ENCODE measurements at regions not wholly inside any gene's neighbourhood (a gene's known extent, or its start where the extent isn't known, plus 50 kb on each side); places are given as distances from the start of the nearest gene placed in this dataset.

- H3K4me3 ChIP-seq (ENCODE audit: low read depth in 1 of 3, low read length in 3 of 3) = no peak overlapping the region
- H3K36me3 ChIP-seq (ENCODE audit: control insufficient read depth in 3 of 3, insufficient read depth in 2 of 3, low read depth in 1 of 3, low read length in 3 of 3) = no peaks in the 10 kb centered on the region
- no peak overlapping the region for H3K27ac ChIP-seq (ENCODE audit: low read depth in 1 of 3, low read length in 2 of 3)
- FAIRE-seq (no peak), DNase-seq (no peak)
- WGBS, 3 donors = 93 to 97% (median 95%) methylated on average over 2 of the region's 2 CpGs
- peaks cover 0 to 11% of the 10 kb centered on the region in 2 donors for H3K9me3 ChIP-seq (ENCODE audit: control insufficient read depth in 2 of 2, insufficient read depth in 1 of 2, low read depth in 1 of 2, low read length in 1 of 2)
- no peaks in the 10 kb centered on the region for H3K4me1 ChIP-seq (ENCODE audit: control insufficient read depth in 3 of 3, insufficient read depth in 2 of 3, low read depth in 1 of 3, low read length in 2 of 3)
- H3K27me3 ChIP-seq (ENCODE audit: control insufficient read depth in 3 of 3, insufficient read depth in 3 of 3, low read length in 3 of 3) = peaks cover 0 to 1% (median 0%) of the 10 kb centered on the region in 3 donors
Measured at GRCh38 chr2:234206738-234207137, 156.2 kb downstream of the SPP2 start.

- Histone ChIP-seq H3K9me3 (ENCODE audit: control insufficient read depth in 2 of 2, insufficient read depth in 1 of 2, low read depth in 1 of 2, low read length in 1 of 2) (peaks cover 0 to 11% of the 10 kb centered on the region in 2 donors), H3K27ac (ENCODE audit: low read depth in 1 of 3, low read length in 2 of 3) (no peak overlapping the region), H3K4me3 (ENCODE audit: low read depth in 1 of 3, low read length in 3 of 3) (no peak overlapping the region), H3K4me1 (ENCODE audit: control insufficient read depth in 3 of 3, insufficient read depth in 2 of 3, low read depth in 1 of 3, low read length in 2 of 3) (no peaks in the 10 kb centered on the region), H3K36me3 (ENCODE audit: control insufficient read depth in 3 of 3, insufficient read depth in 2 of 3, low read depth in 1 of 3, low read length in 3 of 3) (no peaks in the 10 kb centered on the region), H3K27me3 (ENCODE audit: control insufficient read depth in 3 of 3, insufficient read depth in 3 of 3, low read length in 3 of 3) (peaks cover 0 to 3% (median 0%) of the 10 kb centered on the region in 3 donors)
- DNase-seq = no peak
- WGBS, 3 donors = 18 to 74% (median 23%) methylated on average over 1 of the region's 1 CpG
- FAIRE-seq = peak; percentile 77
Measured at GRCh38 chr2:234204480-234204879, 154.0 kb downstream of the SPP2 start.

GRCh38 chr2:234203135-234203984, 152.9 kb downstream of the SPP2 start:
- peak in 1 of 2 donors; percentile 4 for DNase-seq
- H3K4me3 ChIP-seq (ENCODE audit: low read depth in 1 of 3, low read length in 3 of 3) = no peak overlapping the region
- H3K27ac ChIP-seq (ENCODE audit: low read depth in 1 of 3, low read length in 2 of 3) = no peak overlapping the region
- 52 to 70% (median 67%) methylated on average over 12 of the region's 12 CpGs for WGBS, 3 donors
- peaks cover 0 to 3% (median 2%) of the 10 kb centered on the region in 3 donors for H3K27me3 ChIP-seq (ENCODE audit: control insufficient read depth in 3 of 3, insufficient read depth in 3 of 3, low read length in 3 of 3)
- peaks cover 0 to 11% of the 10 kb centered on the region in 2 donors for H3K9me3 ChIP-seq (ENCODE audit: control insufficient read depth in 2 of 2, insufficient read depth in 1 of 2, low read depth in 1 of 2, low read length in 1 of 2)
- no peaks in the 10 kb centered on the region for H3K36me3 ChIP-seq (ENCODE audit: control insufficient read depth in 3 of 3, insufficient read depth in 2 of 3, low read depth in 1 of 3, low read length in 3 of 3)
- FAIRE-seq = no peak
- H3K4me1 ChIP-seq (ENCODE audit: control insufficient read depth in 3 of 3, insufficient read depth in 2 of 3, low read depth in 1 of 3, low read length in 2 of 3) = no peaks in the 10 kb centered on the region

GRCh38 chr2:234202601-234203000, 152.1 kb downstream of the SPP2 start:
- H3K9me3 ChIP-seq (ENCODE audit: control insufficient read depth in 2 of 2, insufficient read depth in 1 of 2, low read depth in 1 of 2, low read length in 1 of 2) = peaks cover 0 to 11% of the 10 kb centered on the region in 2 donors
- no peaks in the 10 kb centered on the region for H3K36me3 ChIP-seq (ENCODE audit: control insufficient read depth in 3 of 3, insufficient read depth in 2 of 3, low read depth in 1 of 3, low read length in 3 of 3)
- peaks cover 0 to 3% (median 2%) of the 10 kb centered on the region in 3 donors for H3K27me3 ChIP-seq (ENCODE audit: control insufficient read depth in 3 of 3, insufficient read depth in 3 of 3, low read length in 3 of 3)
- 72 to 94% (median 93%) methylated on average over 2 of the region's 2 CpGs for WGBS, 3 donors
- no peak overlapping the region for H3K27ac ChIP-seq (ENCODE audit: low read depth in 1 of 3, low read length in 2 of 3)
- FAIRE-seq (no peak), DNase-seq (no peak)
- H3K4me3 ChIP-seq (ENCODE audit: low read depth in 1 of 3, low read length in 3 of 3) = no peak overlapping the region
- no peaks in the 10 kb centered on the region for H3K4me1 ChIP-seq (ENCODE audit: control insufficient read depth in 3 of 3, insufficient read depth in 2 of 3, low read depth in 1 of 3, low read length in 2 of 3)

GRCh38 chr2:234199996-234200395, 149.5 kb downstream of the SPP2 start:
- Histone ChIP-seq H3K4me3 (ENCODE audit: low read depth in 1 of 3, low read length in 3 of 3) (no peak overlapping the region), H3K36me3 (ENCODE audit: control insufficient read depth in 3 of 3, insufficient read depth in 2 of 3, low read depth in 1 of 3, low read length in 3 of 3) (no peaks in the 10 kb centered on the region), H3K4me1 (ENCODE audit: control insufficient read depth in 3 of 3, insufficient read depth in 2 of 3, low read depth in 1 of 3, low read length in 2 of 3) (no peaks in the 10 kb centered on the region), H3K27me3 (ENCODE audit: control insufficient read depth in 3 of 3, insufficient read depth in 3 of 3, low read length in 3 of 3) (peaks cover 0 to 3% (median 2%) of the 10 kb centered on the region in 3 donors), H3K9me3 (ENCODE audit: control insufficient read depth in 2 of 2, insufficient read depth in 1 of 2, low read depth in 1 of 2, low read length in 1 of 2) (no peaks in the 10 kb centered on the region), H3K27ac (ENCODE audit: low read depth in 1 of 3, low read length in 2 of 3) (no peak overlapping the region)
- DNase-seq (no peak), FAIRE-seq (no peak)
- WGBS, 3 donors = 6 to 24% (median 21%) methylated on average over 3 of the region's 3 CpGs

GRCh38 chr2:234198976-234199375, 148.5 kb downstream of the SPP2 start:
- H3K4me3 ChIP-seq (ENCODE audit: low read depth in 1 of 3, low read length in 3 of 3) = no peak overlapping the region
- H3K27me3 ChIP-seq (ENCODE audit: control insufficient read depth in 3 of 3, insufficient read depth in 3 of 3, low read length in 3 of 3) = peaks cover 0 to 3% (median 2%) of the 10 kb centered on the region in 3 donors
- WGBS, 3 donors = 61 to 83% (median 71%) methylated on average over 4 of the region's 4 CpGs
- H3K27ac ChIP-seq (ENCODE audit: low read depth in 1 of 3, low read length in 2 of 3) = no peak overlapping the region
- H3K9me3 ChIP-seq (ENCODE audit: control insufficient read depth in 2 of 2, insufficient read depth in 1 of 2, low read depth in 1 of 2, low read length in 1 of 2) = no peaks in the 10 kb centered on the region
- DNase-seq (no peak), FAIRE-seq (no peak)
- no peaks in the 10 kb centered on the region for H3K4me1 ChIP-seq (ENCODE audit: control insufficient read depth in 3 of 3, insufficient read depth in 2 of 3, low read depth in 1 of 3, low read length in 2 of 3)
- no peaks in the 10 kb centered on the region for H3K36me3 ChIP-seq (ENCODE audit: control insufficient read depth in 3 of 3, insufficient read depth in 2 of 3, low read depth in 1 of 3, low read length in 3 of 3)

- no peak overlapping the region for H3K4me3 ChIP-seq (ENCODE audit: low read depth in 1 of 3, low read length in 3 of 3)
- 65 to 79% (median 76%) methylated on average over 2 of the region's 2 CpGs for WGBS, 3 donors
- no peaks in the 10 kb centered on the region for H3K36me3 ChIP-seq (ENCODE audit: control insufficient read depth in 3 of 3, insufficient read depth in 2 of 3, low read depth in 1 of 3, low read length in 3 of 3)
- no peaks in the 10 kb centered on the region for H3K4me1 ChIP-seq (ENCODE audit: control insufficient read depth in 3 of 3, insufficient read depth in 2 of 3, low read depth in 1 of 3, low read length in 2 of 3)
- H3K27me3 ChIP-seq (ENCODE audit: control insufficient read depth in 3 of 3, insufficient read depth in 3 of 3, low read length in 3 of 3) = peaks cover 0 to 2% (median 0%) of the 10 kb centered on the region in 3 donors
- FAIRE-seq (no peak), DNase-seq (no peak)
- no peak overlapping the region for H3K27ac ChIP-seq (ENCODE audit: low read depth in 1 of 3, low read length in 2 of 3)
- H3K9me3 ChIP-seq (ENCODE audit: control insufficient read depth in 2 of 2, insufficient read depth in 1 of 2, low read depth in 1 of 2, low read length in 1 of 2) = no peaks in the 10 kb centered on the region
Measured at GRCh38 chr2:234195516-234195915, 145.0 kb downstream of the SPP2 start.

- WGBS, 3 donors = 20 to 51% (median 37%) methylated on average over 7 of the region's 7 CpGs
- DNase-seq (no peak), FAIRE-seq (no peak)
- Histone ChIP-seq H3K4me3 (ENCODE audit: low read depth in 1 of 3, low read length in 3 of 3) (no peak overlapping the region), H3K9me3 (ENCODE audit: control insufficient read depth in 2 of 2, insufficient read depth in 1 of 2, low read depth in 1 of 2, low read length in 1 of 2) (no peaks in the 10 kb centered on the region), H3K27ac (ENCODE audit: low read depth in 1 of 3, low read length in 2 of 3) (no peak overlapping the region), H3K36me3 (ENCODE audit: control insufficient read depth in 3 of 3, insufficient read depth in 2 of 3, low read depth in 1 of 3, low read length in 3 of 3) (no peaks in the 10 kb centered on the region), H3K4me1 (ENCODE audit: control insufficient read depth in 3 of 3, insufficient read depth in 2 of 3, low read depth in 1 of 3, low read length in 2 of 3) (no peaks in the 10 kb centered on the region), H3K27me3 (ENCODE audit: control insufficient read depth in 3 of 3, insufficient read depth in 3 of 3, low read length in 3 of 3) (peaks cover 0 to 4% (median 2%) of the 10 kb centered on the region in 3 donors)
Measured at GRCh38 chr2:234193977-234194563, 143.6 kb downstream of the SPP2 start.
